Tibial nerve (tissue), 4 donors: ENCODE measurements at regions not wholly inside any gene's neighbourhood (a gene's known extent, or its start where the extent isn't known, plus 50 kb on each side); places are given as distances from the start of the nearest gene placed in this dataset.

ENCODE experiments used
- CTCF ChIP-seq, 5 experiments: fragments of 200-600 bp in 3 of 5; fragments of 450-650 bp in 2 of 5; sonication (generic) in 3 of 5; IDR thresholded peaks; one replicate each; pipeline ENCODE4 v1.5.1; 2016 to 2019; ENCODE audit warnings: antibody characterized with exemption in 5 of 5, mild to moderate bottlenecking in 3 of 5, moderate library complexity in 2 of 5
- EP300 ChIP-seq, 2 donors: sonication (generic); formaldehyde crosslinking; IDR thresholded peaks; one replicate each; pipeline ENCODE4 v1.6.1; 2017; ENCODE audit warnings: antibody characterized with exemption in 2 of 2, mild to moderate bottlenecking in 1 of 2
- POLR2A ChIP-seq, 2 donors: fragments of 450-650 bp; IDR thresholded peaks; one replicate each; pipeline ENCODE4 v1.6.1; 2017; ENCODE audit warnings: antibody characterized with exemption in 2 of 2, mild to moderate bottlenecking in 2 of 2, moderate library complexity in 2 of 2

- no peak for TF ChIP-seq CTCF (IDR thresholded peaks at IDR 0.05)
- TF ChIP-seq POLR2A (IDR thresholded peaks at IDR 0.05) = no peak
- TF ChIP-seq EP300 (IDR thresholded peaks at IDR 0.05) = no peak
These were observed 356.0 kb upstream of the CLEC14A start for GRCh38 chr14:38611928-38612327.
